PC-3 (cell line): ENCODE measurements at regions not wholly inside any gene's neighbourhood (a gene's known extent, or its start where the extent isn't known, plus 50 kb on each side); places are given as distances from the start of the nearest gene placed in this dataset.
"Not testable (repeated sequence)": the region's sequence is repeated elsewhere in the genome, so short reads cannot be mapped to it uniquely, and the experiment has no call there.

Experiments
- EZH2phosphoT487 ChIP-seq: fragments of 300-600 bp; sonication (generic); IDR thresholded peaks from 2 replicates; pipeline ENCODE4 v1.6.1; 2018; ENCODE audit warnings: mild to moderate bottlenecking, antibody characterized with exemption, low read length, borderline replicate concordance
- TF ChIP-seq, protein P1 (sequence below): fragments of 300-600 bp; sonication (generic); conservative IDR thresholded peaks from 2 replicates; pipeline ENCODE4 v1.5.1; 2017; ENCODE audit warnings: antibody characterized with exemption, low read depth, mild to moderate bottlenecking, low read length

DNA sequence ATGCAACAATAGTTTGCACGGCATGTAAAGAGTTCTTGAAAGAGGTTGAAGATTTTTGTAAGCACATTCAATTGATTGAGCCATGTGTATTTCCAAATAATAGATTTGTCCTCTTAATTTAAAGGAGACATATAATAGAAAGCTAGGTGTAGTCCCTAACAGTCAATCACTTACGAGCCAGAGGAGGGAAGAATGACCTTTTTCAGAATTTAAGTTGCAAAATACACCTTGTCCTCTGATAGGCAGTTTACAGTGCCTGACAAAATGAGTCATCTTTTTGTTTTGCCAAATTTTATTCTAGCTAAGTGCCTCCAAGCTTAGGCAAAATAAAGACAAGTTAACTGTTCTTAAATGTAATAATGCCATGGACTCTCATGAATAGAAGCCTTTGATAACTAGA lies 88.3 kb upstream of the GOLGA6L4 start:
- TF ChIP-seq, protein P1, sequence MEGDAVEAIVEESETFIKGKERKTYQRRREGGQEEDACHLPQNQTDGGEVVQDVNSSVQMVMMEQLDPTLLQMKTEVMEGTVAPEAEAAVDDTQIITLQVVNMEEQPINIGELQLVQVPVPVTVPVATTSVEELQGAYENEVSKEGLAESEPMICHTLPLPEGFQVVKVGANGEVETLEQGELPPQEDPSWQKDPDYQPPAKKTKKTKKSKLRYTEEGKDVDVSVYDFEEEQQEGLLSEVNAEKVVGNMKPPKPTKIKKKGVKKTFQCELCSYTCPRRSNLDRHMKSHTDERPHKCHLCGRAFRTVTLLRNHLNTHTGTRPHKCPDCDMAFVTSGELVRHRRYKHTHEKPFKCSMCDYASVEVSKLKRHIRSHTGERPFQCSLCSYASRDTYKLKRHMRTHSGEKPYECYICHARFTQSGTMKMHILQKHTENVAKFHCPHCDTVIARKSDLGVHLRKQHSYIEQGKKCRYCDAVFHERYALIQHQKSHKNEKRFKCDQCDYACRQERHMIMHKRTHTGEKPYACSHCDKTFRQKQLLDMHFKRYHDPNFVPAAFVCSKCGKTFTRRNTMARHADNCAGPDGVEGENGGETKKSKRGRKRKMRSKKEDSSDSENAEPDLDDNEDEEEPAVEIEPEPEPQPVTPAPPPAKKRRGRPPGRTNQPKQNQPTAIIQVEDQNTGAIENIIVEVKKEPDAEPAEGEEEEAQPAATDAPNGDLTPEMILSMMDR: not testable (repeated sequence)
- not testable (repeated sequence) for TF ChIP-seq EZH2phosphoT487
